HEK293 (cell line): ENCODE measurements at regions not wholly inside any gene's neighbourhood (a gene's known extent, or its start where the extent isn't known, plus 50 kb on each side); places are given as distances from the start of the nearest gene placed in this dataset.

Source experiments
- CTCF ChIA-PET: fragments of 350-600 bp; formaldehyde crosslinking; extraction: SDS; loops from one replicate; lab custom pipeline; 2021; ENCODE audit warnings: antibody characterized with exemption; lab: Yijun Ruan, JAX
- POLR2A ChIA-PET: fragments of 300-600 bp; formaldehyde crosslinking; extraction: SDS; loops from one replicate; lab custom pipeline; 2020; ENCODE audit warnings: antibody characterized with exemption, inconsistent platforms; lab: Yijun Ruan, JAX
- H3K27ac ChIP-seq: fragments of 200-500 bp; sonication (Bioruptor generic); 2 replicates; pipeline ENCODE4 v1.5.1; 2014; ENCODE audit warnings: low read depth, low read length, control low read depth, inconsistent platforms; ENCODE audit errors: extremely low read depth
- H3K36me3 ChIP-seq, 2 experiments: fragments of 200-500 bp in 1 of 2; sonication (Bioruptor generic) in 1 of 2; 1 replicate in 1 of 2; 2 replicates in 1 of 2; pipeline ENCODE4 v1.5.1; 2014 to 2017; ENCODE audit warnings: inconsistent platforms in 2 of 2, low read length in 2 of 2; ENCODE audit not compliant: control insufficient read depth in 2 of 2, insufficient read depth in 1 of 2
- H3K4me1 ChIP-seq: fragments of 200-500 bp; sonication (Bioruptor generic); 2 replicates; pipeline ENCODE4 v1.5.1; 2014; ENCODE audit warnings: mild to moderate bottlenecking, low read length, inconsistent platforms; ENCODE audit not compliant: control insufficient read depth, insufficient read depth
- H3K4me3 ChIP-seq: 2 replicates; pipeline ENCODE4 v1.5.1; 2011; ENCODE audit warnings: low read depth, mild to moderate bottlenecking, control low read depth, low read length, moderate library complexity
- H3K9me3 ChIP-seq: fragments of 200-500 bp; sonication (Bioruptor generic); 2 replicates; pipeline ENCODE4 v1.5.1; 2014; ENCODE audit warnings: low read depth, low read length, inconsistent platforms; ENCODE audit not compliant: control insufficient read depth, insufficient read depth
- GLI2 ChIP-seq: fragments of 450-650 bp; formaldehyde crosslinking; IDR thresholded peaks from 2 replicates; pipeline ENCODE4; 2017; ENCODE audit warnings: missing biosample characterization, missing genetic modification characterization, low read depth, borderline replicate concordance
- PRDM10 ChIP-seq: fragments of 450-650 bp; formaldehyde crosslinking; IDR thresholded peaks from 2 replicates; pipeline ENCODE4 v1.5.1; 2016; ENCODE audit warnings: missing biosample characterization, missing genetic modification characterization
- REST ChIP-seq: fragments of 450-650 bp; formaldehyde crosslinking; IDR thresholded peaks from 2 replicates; pipeline ENCODE4 v1.5.1; 2016; ENCODE audit warnings: missing biosample characterization, missing genetic modification characterization
- SP3 ChIP-seq: fragments of 450-650 bp; formaldehyde crosslinking; IDR thresholded peaks from 2 replicates; pipeline ENCODE4 v1.5.1; 2016; ENCODE audit warnings: missing biosample characterization, missing genetic modification characterization
- TCF7L2 ChIP-seq: IDR thresholded peaks from 2 replicates; pipeline ENCODE4 v1.6.1; 2011; ENCODE audit warnings: low read depth, mild to moderate bottlenecking, inconsistent platforms, low read length, moderate library complexity, borderline replicate concordance
- YY1 ChIP-seq: fragments of 450-650 bp; formaldehyde crosslinking; IDR thresholded peaks from 2 replicates; pipeline ENCODE4 v1.5.1; 2018; ENCODE audit warnings: missing biosample characterization, missing genetic modification characterization
- ZBTB21 ChIP-seq: fragments of 450-650 bp; formaldehyde crosslinking; IDR thresholded peaks from 2 replicates; pipeline ENCODE4 v1.5.1; 2017; ENCODE audit warnings: missing biosample characterization, missing genetic modification characterization
- ZBTB48 ChIP-seq: fragments of 450-650 bp; formaldehyde crosslinking; IDR thresholded peaks from 2 replicates; pipeline ENCODE4 v1.5.1; 2016; ENCODE audit warnings: missing biosample characterization, missing genetic modification characterization
- ZFP3 ChIP-seq: fragments of 450-650 bp; formaldehyde crosslinking; IDR thresholded peaks from 2 replicates; pipeline ENCODE4 v1.5.1; 2016; ENCODE audit warnings: low read depth, missing biosample characterization, missing genetic modification characterization
- ZFP41 ChIP-seq: fragments of 450-650 bp; formaldehyde crosslinking; IDR thresholded peaks from 2 replicates; pipeline ENCODE4 v1.5.1; 2016; ENCODE audit warnings: missing biosample characterization, missing genetic modification characterization, borderline replicate concordance
- ZIC2 ChIP-seq: fragments of 450-650 bp; formaldehyde crosslinking; IDR thresholded peaks from 2 replicates; pipeline ENCODE4 v1.5.1; 2016; ENCODE audit warnings: missing biosample characterization, missing genetic modification characterization
- ZNF280C ChIP-seq: fragments of 450-650 bp; formaldehyde crosslinking; IDR thresholded peaks from 2 replicates; pipeline ENCODE4 v1.5.1; 2016; ENCODE audit warnings: missing biosample characterization, missing genetic modification characterization
- ZNF391 ChIP-seq: fragments of 450-650 bp; formaldehyde crosslinking; IDR thresholded peaks from 2 replicates; pipeline ENCODE4 v1.5.1; 2016; ENCODE audit warnings: low read depth, missing biosample characterization, missing genetic modification characterization, borderline replicate concordance
- ZNF548 ChIP-seq: fragments of 450-650 bp; formaldehyde crosslinking; IDR thresholded peaks from 2 replicates; pipeline ENCODE4 v1.5.1; 2016; ENCODE audit warnings: missing biosample characterization, missing genetic modification characterization
- ZNF621 ChIP-seq: fragments of 450-650 bp; formaldehyde crosslinking; IDR thresholded peaks from 2 replicates; pipeline ENCODE4 v1.5.1; 2017; ENCODE audit warnings: missing biosample characterization, missing genetic modification characterization
- ZNF623 ChIP-seq: fragments of 450-650 bp; formaldehyde crosslinking; IDR thresholded peaks from 2 replicates; pipeline ENCODE4 v1.5.1; 2016; ENCODE audit warnings: missing biosample characterization, missing genetic modification characterization
- ZNF658 ChIP-seq: fragments of 450-650 bp; formaldehyde crosslinking; IDR thresholded peaks from 2 replicates; pipeline ENCODE4; 2016; ENCODE audit warnings: missing biosample characterization, missing genetic modification characterization
- ZNF701 ChIP-seq: fragments of 450-650 bp; formaldehyde crosslinking; IDR thresholded peaks from 2 replicates; pipeline ENCODE4 v1.5.1; 2016; ENCODE audit warnings: missing biosample characterization, missing genetic modification characterization
- ZNF830 ChIP-seq: fragments of 450-650 bp; IDR thresholded peaks from 2 replicates; pipeline ENCODE4 v1.5.0; 2018; ENCODE audit warnings: missing biosample characterization, missing genetic modification characterization, low read depth, mild to moderate bottlenecking, moderate library complexity
- ZSCAN16 ChIP-seq: fragments of 450-650 bp; formaldehyde crosslinking; IDR thresholded peaks from 2 replicates; pipeline ENCODE4 v1.5.1; 2016; ENCODE audit warnings: missing biosample characterization, missing genetic modification characterization
- ZSCAN30 ChIP-seq: fragments of 450-650 bp; IDR thresholded peaks from 2 replicates; pipeline ENCODE4 v1.5.1; 2018; ENCODE audit warnings: missing biosample characterization, mild to moderate bottlenecking, missing genetic modification characterization, moderate library complexity
- TF ChIP-seq, protein P1 (sequence below): fragments of 450-650 bp; formaldehyde crosslinking; IDR thresholded peaks from 2 replicates; pipeline ENCODE4 v1.5.1; 2017; ENCODE audit warnings: missing biosample characterization, missing genetic modification characterization
- TF ChIP-seq, protein P2 (sequence below): fragments of 450-650 bp; formaldehyde crosslinking; IDR thresholded peaks from 2 replicates; pipeline ENCODE4 v1.5.1; 2017; ENCODE audit warnings: missing biosample characterization, mild to moderate bottlenecking, missing genetic modification characterization, moderate library complexity
- TF ChIP-seq, protein P3 (sequence below): fragments of 450-650 bp; formaldehyde crosslinking; IDR thresholded peaks from 2 replicates; pipeline ENCODE4 v1.5.1; 2017; ENCODE audit warnings: missing biosample characterization, missing genetic modification characterization

- TF ChIP-seq, protein P1, sequence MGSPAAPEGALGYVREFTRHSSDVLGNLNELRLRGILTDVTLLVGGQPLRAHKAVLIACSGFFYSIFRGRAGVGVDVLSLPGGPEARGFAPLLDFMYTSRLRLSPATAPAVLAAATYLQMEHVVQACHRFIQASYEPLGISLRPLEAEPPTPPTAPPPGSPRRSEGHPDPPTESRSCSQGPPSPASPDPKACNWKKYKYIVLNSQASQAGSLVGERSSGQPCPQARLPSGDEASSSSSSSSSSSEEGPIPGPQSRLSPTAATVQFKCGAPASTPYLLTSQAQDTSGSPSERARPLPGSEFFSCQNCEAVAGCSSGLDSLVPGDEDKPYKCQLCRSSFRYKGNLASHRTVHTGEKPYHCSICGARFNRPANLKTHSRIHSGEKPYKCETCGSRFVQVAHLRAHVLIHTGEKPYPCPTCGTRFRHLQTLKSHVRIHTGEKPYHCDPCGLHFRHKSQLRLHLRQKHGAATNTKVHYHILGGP (tag by site-specific recombination): no peak
- TF ChIP-seq ZNF621 (tag by site-specific recombination): no peak
- no peak for TF ChIP-seq ZNF623 (tag by site-specific recombination)
- TF ChIP-seq ZNF658: no peak
- TF ChIP-seq YY1 (tag by site-specific recombination): no peak
- no peak for TF ChIP-seq ZNF830
Measured at GRCh38 chr5:156254196-156254595, 72.8 kb upstream of the SGCD start (continued).

GRCh38 chr5:156256642-156257041, 70.3 kb upstream of the SGCD start:
- CTCF ChIA-PET: no interaction called here
- H3K4me3 ChIP-seq: no peak overlapping the region
- no peaks in the 10 kb centered on the region for H3K36me3 ChIP-seq
- POLR2A ChIA-PET: no interaction called here
- no peaks in the 10 kb centered on the region for H3K9me3 ChIP-seq
- no peaks in the 10 kb centered on the region for H3K4me1 ChIP-seq
- no peak overlapping the region for H3K27ac ChIP-seq
- TF ChIP-seq TCF7L2 (no peak), ZFP3 (tag by site-specific recombination) (no peak), REST (tag by site-specific recombination) (no peak), ZSCAN16 (tag by site-specific recombination) (no peak), ZBTB48 (tag by site-specific recombination) (no peak), ZNF548 (tag by site-specific recombination) (no peak), ZFP41 (tag by site-specific recombination) (no peak), SP3 (no peak), ZIC2 (no peak), ZBTB21 (no peak), GLI2 (tag by site-specific recombination) (no peak), ZSCAN30 (tag by site-specific recombination) (no peak), ZNF391 (tag by site-specific recombination) (no peak), ZNF280C (tag by site-specific recombination) (no peak), PRDM10 (tag by site-specific recombination) (no peak), ZNF701 (tag by site-specific recombination) (no peak)
- TF ChIP-seq, protein P2, sequence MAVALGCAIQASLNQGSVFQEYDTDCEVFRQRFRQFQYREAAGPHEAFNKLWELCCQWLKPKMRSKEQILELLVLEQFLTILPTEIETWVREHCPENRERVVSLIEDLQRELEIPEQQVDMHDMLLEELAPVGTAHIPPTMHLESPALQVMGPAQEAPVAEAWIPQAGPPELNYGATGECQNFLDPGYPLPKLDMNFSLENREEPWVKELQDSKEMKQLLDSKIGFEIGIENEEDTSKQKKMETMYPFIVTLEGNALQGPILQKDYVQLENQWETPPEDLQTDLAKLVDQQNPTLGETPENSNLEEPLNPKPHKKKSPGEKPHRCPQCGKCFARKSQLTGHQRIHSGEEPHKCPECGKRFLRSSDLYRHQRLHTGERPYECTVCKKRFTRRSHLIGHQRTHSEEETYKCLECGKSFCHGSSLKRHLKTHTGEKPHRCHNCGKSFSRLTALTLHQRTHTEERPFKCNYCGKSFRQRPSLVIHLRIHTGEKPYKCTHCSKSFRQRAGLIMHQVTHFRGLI (tag by site-specific recombination): no peak
- TF ChIP-seq, protein P3, sequence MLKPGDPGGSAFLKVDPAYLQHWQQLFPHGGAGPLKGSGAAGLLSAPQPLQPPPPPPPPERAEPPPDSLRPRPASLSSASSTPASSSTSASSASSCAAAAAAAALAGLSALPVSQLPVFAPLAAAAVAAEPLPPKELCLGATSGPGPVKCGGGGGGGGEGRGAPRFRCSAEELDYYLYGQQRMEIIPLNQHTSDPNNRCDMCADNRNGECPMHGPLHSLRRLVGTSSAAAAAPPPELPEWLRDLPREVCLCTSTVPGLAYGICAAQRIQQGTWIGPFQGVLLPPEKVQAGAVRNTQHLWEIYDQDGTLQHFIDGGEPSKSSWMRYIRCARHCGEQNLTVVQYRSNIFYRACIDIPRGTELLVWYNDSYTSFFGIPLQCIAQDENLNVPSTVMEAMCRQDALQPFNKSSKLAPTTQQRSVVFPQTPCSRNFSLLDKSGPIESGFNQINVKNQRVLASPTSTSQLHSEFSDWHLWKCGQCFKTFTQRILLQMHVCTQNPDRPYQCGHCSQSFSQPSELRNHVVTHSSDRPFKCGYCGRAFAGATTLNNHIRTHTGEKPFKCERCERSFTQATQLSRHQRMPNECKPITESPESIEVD (tag by site-specific recombination): no peak
